ENCODE measurements at regions not wholly inside any gene's neighbourhood (a gene's known extent, or its start where the extent isn't known, plus 50 kb on each side); places are given as distances from the start of the nearest gene placed in this dataset.

GRCh38 chr13:76654263-76654662 lies 231.9 kb downstream of the KCTD12 start:
- no peak for DNase-seq

- no peak for DNase-seq
Observed at GRCh38 chr13:76651286-76651685, 234.9 kb downstream of the KCTD12 start.

GRCh38 chr13:76647550-76647949 lies 238.7 kb downstream of the KCTD12 start:
- DNase-seq = no peak

GRCh38 chr13:76646946-76647345 lies 239.3 kb downstream of the KCTD12 start:
- no peak for DNase-seq

GRCh38 chr13:76645632-76646031 lies 240.6 kb downstream of the KCTD12 start:
- DNase-seq = no peak

GRCh38 chr13:76644906-76645305 lies 241.3 kb downstream of the KCTD12 start:
- DNase-seq = no peak

- DNase-seq = no peak
Observed at GRCh38 chr13:76643596-76643995, 242.6 kb downstream of the KCTD12 start.

GRCh38 chr13:76641056-76641455 lies 245.1 kb downstream of the KCTD12 start:
- peak; percentile 27 for DNase-seq

GRCh38 chr13:76638882-76639281 lies 247.3 kb downstream of the KCTD12 start:
- no peak for DNase-seq

GRCh38 chr13:76638181-76638580 lies 248.0 kb downstream of the KCTD12 start:
- DNase-seq = no peak

- DNase-seq = no peak
Observed at GRCh38 chr13:76637641-76638141, 248.5 kb downstream of the KCTD12 start.

GRCh38 chr13:76636829-76637228 lies 249.4 kb downstream of the KCTD12 start:
- DNase-seq = no peak

- no peak for DNase-seq
Observed at GRCh38 chr13:76635232-76636230, 250.7 kb downstream of the KCTD12 start.

GRCh38 chr13:76634431-76635191 lies 251.6 kb downstream of the KCTD12 start:
- DNase-seq = no peak

GRCh38 chr13:76632401-76633044 lies 253.7 kb downstream of the KCTD12 start:
- DNase-seq = no peak

- DNase-seq = no peak
Observed at GRCh38 chr13:76630629-76631230, 255.5 kb downstream of the KCTD12 start.

- no peak for DNase-seq
Observed at GRCh38 chr13:76622315-76623040, 263.7 kb downstream of the KCTD12 start.

- DNase-seq = no peak
Observed at GRCh38 chr13:76621705-76622104, 264.5 kb downstream of the KCTD12 start.

GRCh38 chr13:76620036-76620435 lies 266.2 kb downstream of the KCTD12 start:
- no peak for DNase-seq

- no peak for DNase-seq
Observed at GRCh38 chr13:76619631-76620030, 266.6 kb downstream of the KCTD12 start.

GRCh38 chr13:76610819-76611415 lies 275.3 kb downstream of the KCTD12 start:
- DNase-seq = no peak

- no peak for DNase-seq
Observed at GRCh38 chr13:76609643-76610042, 276.6 kb downstream of the KCTD12 start.

All from NCI-H1048 (cell line).